RPMI7951 (cell line): ENCODE measurements at regions not wholly inside any gene's neighbourhood (a gene's known extent, or its start where the extent isn't known, plus 50 kb on each side); places are given as distances from the start of the nearest gene placed in this dataset.
"Not testable (repeated sequence)": the region's sequence is repeated elsewhere in the genome, so short reads cannot be mapped to it uniquely, and the experiment has no call there.

Experiments used
- DNase-seq: peaks from one replicate; pipeline ENCODE4 v3.0.0-alpha.2; 2012; ENCODE audit warnings: low read depth

- no peak for DNase-seq
Measured at GRCh38 chr2:106257830-106258229, 63.7 kb upstream of the UXS1 start.

GRCh38 chr2:106257135-106257534, 63.0 kb upstream of the UXS1 start:
- no peak for DNase-seq

GRCh38 chr2:106249157-106249828, 55.2 kb upstream of the UXS1 start:
- not testable (repeated sequence) for DNase-seq

- DNase-seq, result not testable (repeated sequence)
Measured at GRCh38 chr2:106248548-106249151, 54.5 kb upstream of the UXS1 start.
